ENCODE measurements at regions not wholly inside any gene's neighbourhood (a gene's known extent, or its start where the extent isn't known, plus 50 kb on each side); places are given as distances from the start of the nearest gene placed in this dataset.

DNA sequence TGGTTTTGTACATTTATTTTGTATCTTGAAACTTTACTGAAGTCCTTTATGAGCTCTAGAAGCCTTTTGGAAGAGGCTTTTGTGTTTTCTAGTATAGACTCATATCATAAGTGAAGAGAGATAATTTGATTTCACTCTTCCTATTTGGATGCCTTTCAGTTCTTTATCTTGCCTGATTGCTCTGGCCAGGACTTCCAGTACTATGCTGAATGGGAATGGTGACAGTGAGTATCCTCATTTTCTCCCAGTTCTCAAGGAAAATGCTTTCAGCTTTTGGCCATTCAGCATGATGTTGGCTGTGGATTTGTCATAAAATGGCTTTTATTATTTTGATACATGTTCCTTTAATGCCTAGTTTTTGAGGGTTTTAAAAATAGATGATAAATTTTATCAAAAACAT is 1061.3 kb downstream of the STPG2 start:
- TF ChIP-seq CTCF (conservative IDR thresholded peaks at IDR 0.05; ENCODE audit: low read length) (no peak), EZH2phosphoT487 (IDR thresholded peaks at IDR 0.05; ENCODE audit: borderline replicate concordance) (no peak)
